ENCODE measurements at regions not wholly inside any gene's neighbourhood (a gene's known extent, or its start where the extent isn't known, plus 50 kb on each side); places are given as distances from the start of the nearest gene placed in this dataset.

DNA sequence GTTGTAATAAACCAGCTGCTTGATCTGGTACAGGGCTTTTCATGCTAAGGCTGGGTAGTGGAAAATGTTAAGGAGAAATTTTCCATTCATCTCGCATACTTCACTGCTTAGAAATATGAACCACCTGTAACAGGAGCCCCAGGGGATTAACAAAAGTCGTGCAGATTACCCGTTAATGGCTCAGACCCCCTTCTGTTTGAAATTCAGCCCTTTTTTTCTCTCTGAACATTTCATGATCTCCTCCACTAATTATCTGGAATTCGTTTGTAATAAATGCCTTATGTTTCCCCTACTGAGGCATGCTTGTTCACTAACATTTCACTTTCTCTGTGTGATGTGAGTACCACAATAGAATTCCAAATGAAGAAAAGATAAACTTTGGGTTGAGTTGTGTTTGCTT lies 336.4 kb upstream of the HSF2 start:
- DNase-seq (ENCODE audit: low read depth, low spot score) = no peak
- in situ Hi-C loops (cut with HindIII; ENCODE audit: low pct_unique_long_range_greater_than_20kb, low sequenced_read_pairs) = no loop called here

DNA sequence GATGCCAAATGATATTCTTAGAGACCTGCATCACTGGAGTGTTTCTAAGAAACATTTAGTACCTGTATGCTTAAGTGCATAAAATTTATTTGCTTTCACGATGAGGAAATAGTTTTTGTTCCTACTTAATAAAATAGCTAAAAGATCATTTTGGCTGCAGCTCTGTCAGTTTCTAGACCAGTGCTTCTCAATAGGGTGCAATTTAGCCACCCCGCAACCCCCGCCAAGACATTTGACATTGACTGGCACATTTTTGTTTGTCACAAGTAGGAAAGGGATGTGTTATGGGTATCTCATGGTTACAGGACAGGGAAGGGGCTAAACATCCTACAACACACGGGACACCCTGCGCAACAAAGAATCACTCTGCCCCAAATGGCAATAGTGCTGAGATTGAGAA lies 335.7 kb upstream of the HSF2 start:
- in situ Hi-C loops (cut with HindIII; ENCODE audit: low pct_unique_long_range_greater_than_20kb, low sequenced_read_pairs) = no loop called here
- DNase-seq (ENCODE audit: low read depth, low spot score) = no peak

GRCh38 chr6:122066200-122066599 lies 333.3 kb upstream of the HSF2 start:
- DNase-seq (ENCODE audit: low read depth, low spot score) = no peak
- in situ Hi-C loops (cut with HindIII; ENCODE audit: low pct_unique_long_range_greater_than_20kb, low sequenced_read_pairs) = no loop called here

DNA sequence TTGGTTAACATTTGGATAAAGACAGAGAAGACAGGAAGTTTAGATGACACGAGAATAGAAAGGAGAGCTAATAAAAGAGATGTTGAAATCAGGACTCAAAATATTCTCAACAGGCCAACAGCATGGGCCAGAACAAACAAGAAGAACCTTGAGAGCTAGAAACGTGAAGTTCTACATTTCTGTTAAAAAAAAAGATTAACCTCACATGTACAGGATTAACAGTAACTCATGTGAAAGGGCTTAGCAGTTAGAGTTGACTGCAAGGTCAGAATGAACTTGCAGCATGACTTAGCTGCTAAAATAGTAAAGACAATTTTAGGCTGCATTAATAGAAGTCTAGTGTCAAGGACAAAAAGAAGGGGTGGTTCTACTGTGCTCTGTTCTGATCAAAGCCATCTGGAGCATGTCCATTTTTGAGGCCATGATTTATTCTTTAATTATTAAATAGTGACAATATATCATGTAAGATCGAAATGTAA lies 331.1 kb upstream of the HSF2 start:
- no peak for DNase-seq (ENCODE audit: low read depth, low spot score)
- in situ Hi-C loops (cut with HindIII; ENCODE audit: low pct_unique_long_range_greater_than_20kb, low sequenced_read_pairs) = no loop called here

DNA sequence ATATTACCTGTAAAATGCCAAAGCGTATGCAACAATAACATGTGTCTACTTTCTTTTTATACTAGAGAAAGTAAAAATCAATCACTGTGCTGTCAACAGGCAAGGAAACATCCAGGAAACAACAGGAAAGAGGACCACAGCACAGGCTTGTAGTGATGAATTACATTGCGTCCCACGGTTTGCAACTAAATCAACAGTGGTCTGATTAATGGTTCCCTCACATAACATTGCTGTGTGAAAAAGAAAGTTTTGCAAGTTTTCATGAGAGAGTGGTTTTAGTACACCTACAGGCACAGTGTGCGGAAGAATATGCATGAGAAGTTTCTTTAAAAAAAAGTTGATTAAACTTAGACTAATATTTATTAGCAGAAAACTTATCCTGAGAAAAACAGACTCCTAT lies 329.5 kb upstream of the HSF2 start:
- DNase-seq (ENCODE audit: low read depth, low spot score) = no peak
- in situ Hi-C loops (cut with HindIII; ENCODE audit: low pct_unique_long_range_greater_than_20kb, low sequenced_read_pairs) = no loop called here

- in situ Hi-C loops (cut with HindIII; ENCODE audit: low pct_unique_long_range_greater_than_20kb, low sequenced_read_pairs) = no loop called here
- DNase-seq (ENCODE audit: low read depth, low spot score) = no peak
Observed at GRCh38 chr6:122072014-122072647, 327.3 kb upstream of the HSF2 start.

DNA sequence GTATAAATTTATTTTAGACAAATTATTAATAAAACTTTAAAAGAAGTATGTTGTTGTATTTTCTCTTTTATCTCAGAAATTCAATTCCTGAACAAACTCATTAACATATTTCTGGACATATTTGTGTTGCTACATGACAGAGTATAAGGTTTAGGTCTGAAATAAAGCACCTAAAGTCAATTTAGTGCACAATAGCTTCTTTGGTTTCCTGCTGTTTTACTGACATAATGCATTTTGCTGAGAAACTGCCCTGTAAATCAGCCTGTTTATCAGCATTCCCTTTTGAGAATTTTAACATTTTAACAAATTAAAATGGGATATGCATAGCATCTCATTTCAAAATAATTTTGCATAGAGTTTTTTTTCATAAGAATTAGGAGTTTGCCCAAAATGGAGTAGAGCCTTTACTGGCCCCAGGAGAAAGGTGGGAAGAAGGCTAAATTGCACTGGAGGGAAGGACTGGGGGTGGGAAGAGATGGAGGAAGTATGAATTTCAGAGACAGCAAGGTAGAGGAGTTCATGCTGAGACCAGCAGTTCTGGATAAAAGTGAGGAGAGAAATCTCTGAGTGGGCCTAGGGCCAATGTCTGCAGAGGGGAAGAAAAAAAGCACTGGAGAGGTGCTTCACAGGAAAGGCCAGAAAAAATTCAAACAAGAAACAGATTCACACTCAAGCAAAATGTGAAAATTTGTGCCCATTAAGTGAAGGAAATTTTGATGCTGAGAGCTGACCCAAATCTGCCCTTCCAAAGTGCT lies 324.2 kb upstream of the HSF2 start:
- in situ Hi-C loops (cut with HindIII; ENCODE audit: low pct_unique_long_range_greater_than_20kb, low sequenced_read_pairs) = no loop called here
- no peak for DNase-seq (ENCODE audit: low read depth, low spot score)

DNA sequence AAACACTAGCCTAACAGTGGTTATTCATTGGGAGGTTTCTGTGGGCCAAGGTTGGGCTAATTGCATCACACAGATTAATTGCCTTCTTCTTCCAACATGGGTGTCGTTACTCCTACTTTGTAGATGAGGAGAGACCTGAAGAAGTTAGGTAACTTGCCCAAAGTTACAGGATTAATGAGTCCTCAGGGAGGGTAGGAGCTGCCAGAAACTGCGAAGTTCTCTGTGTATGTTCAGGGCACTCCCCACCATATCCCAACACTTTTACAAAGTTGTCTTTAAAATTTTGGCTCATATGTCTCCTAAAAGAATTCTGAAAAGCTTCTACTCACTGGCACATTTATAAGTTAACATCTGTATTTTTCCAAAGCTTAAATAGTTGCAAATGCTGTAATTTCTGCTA lies 323.5 kb upstream of the HSF2 start:
- in situ Hi-C loops (cut with HindIII; ENCODE audit: low pct_unique_long_range_greater_than_20kb, low sequenced_read_pairs) = no loop called here
- no peak for DNase-seq (ENCODE audit: low read depth, low spot score)

DNA sequence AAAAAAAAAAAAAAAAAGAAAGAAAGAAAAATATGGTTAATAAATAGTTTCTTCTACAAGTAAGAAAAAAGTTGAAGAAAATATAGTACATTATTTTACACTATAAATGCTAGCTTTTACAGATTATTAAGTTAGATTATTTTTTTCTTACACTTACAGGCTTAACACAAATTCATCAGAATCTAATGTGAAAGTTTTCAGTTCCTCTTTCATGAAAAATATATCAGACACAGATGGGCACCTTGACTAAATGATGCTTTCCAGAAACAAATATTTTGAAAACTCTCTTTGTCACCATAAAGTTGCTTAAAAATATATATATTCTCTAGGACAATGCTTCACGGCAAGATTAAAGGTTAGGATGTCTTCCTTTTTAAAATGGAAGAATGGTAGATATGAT lies 321.8 kb upstream of the HSF2 start:
- in situ Hi-C loops (cut with HindIII; ENCODE audit: low pct_unique_long_range_greater_than_20kb, low sequenced_read_pairs) = no loop called here
- DNase-seq (ENCODE audit: low read depth, low spot score) = no peak

- in situ Hi-C loops (cut with HindIII; ENCODE audit: low pct_unique_long_range_greater_than_20kb, low sequenced_read_pairs) = no loop called here
- DNase-seq (ENCODE audit: low read depth, low spot score) = no peak
Observed at GRCh38 chr6:122078481-122078880, 321.0 kb upstream of the HSF2 start.

DNA sequence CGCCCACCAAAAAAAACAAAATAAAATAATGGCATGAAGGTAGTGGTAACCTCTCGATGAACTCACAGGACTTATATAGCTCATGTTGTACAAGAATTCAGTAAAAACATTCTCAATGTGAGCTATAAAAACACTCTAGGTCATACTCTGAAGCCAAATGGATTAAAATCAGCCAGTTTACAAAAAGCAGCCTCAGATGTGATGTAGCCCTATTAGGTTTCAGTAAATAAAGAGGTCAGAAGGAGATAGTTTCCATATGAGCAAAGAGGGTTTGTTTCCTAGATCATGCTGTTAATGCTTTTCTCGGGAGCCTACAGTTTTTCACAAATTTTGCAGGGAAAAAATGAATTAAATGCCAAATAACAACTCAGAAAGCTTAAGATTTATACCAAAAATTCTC lies 319.5 kb upstream of the HSF2 start:
- DNase-seq (ENCODE audit: low read depth, low spot score) = no peak
- in situ Hi-C loops (cut with HindIII; ENCODE audit: low pct_unique_long_range_greater_than_20kb, low sequenced_read_pairs) = no loop called here

GRCh38 chr6:122081921-122082320 lies 317.5 kb upstream of the HSF2 start:
- DNase-seq (ENCODE audit: low read depth, low spot score) = peak; percentile 2
- in situ Hi-C loops (cut with HindIII; ENCODE audit: low pct_unique_long_range_greater_than_20kb, low sequenced_read_pairs) = no loop called here

- DNase-seq (ENCODE audit: low read depth, low spot score) = no peak
Observed at GRCh38 chr6:122082370-122082769, 317.1 kb upstream of the HSF2 start.

GRCh38 chr6:122092366-122092765 lies 307.1 kb upstream of the HSF2 start:
- in situ Hi-C loops (cut with HindIII; ENCODE audit: low pct_unique_long_range_greater_than_20kb, low sequenced_read_pairs) = no loop called here

More at GRCh38 chr6:122082370-122082769, 317.1 kb upstream of the HSF2 start:
- in situ Hi-C loops (cut with HindIII; ENCODE audit: low pct_unique_long_range_greater_than_20kb, low sequenced_read_pairs) = no loop called here

GRCh38 chr6:122098201-122098678 lies 301.2 kb upstream of the HSF2 start:
- DNase-seq (ENCODE audit: low read depth, low spot score) = no peak
- in situ Hi-C loops (cut with HindIII; ENCODE audit: low pct_unique_long_range_greater_than_20kb, low sequenced_read_pairs) = no loop called here

More at GRCh38 chr6:122092366-122092765, 307.1 kb upstream of the HSF2 start:
- DNase-seq (ENCODE audit: low read depth, low spot score) = no peak

DNA sequence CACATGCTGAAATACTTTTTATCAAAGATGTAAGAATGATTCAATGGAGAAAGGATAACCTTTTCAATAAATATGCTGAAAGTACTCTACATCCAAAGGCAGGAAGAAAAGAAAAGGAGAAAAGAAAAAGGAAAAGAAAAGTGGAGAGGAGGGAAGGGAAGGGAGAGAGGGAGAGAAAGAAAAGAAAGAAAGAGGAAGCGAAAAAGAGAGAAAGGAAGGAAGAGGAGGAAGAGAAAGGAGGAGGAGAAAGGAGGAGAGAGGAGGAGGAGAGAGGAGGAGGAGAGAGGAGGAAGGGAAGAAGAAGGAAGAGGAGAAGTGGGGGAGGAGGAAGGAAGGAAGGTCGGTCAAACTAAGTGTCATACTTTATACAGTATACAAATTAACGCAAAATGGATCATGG lies 297.4 kb upstream of the HSF2 start:
- in situ Hi-C loops (cut with HindIII; ENCODE audit: low pct_unique_long_range_greater_than_20kb, low sequenced_read_pairs) = no loop called here
- no peak for DNase-seq (ENCODE audit: low read depth, low spot score)

DNA sequence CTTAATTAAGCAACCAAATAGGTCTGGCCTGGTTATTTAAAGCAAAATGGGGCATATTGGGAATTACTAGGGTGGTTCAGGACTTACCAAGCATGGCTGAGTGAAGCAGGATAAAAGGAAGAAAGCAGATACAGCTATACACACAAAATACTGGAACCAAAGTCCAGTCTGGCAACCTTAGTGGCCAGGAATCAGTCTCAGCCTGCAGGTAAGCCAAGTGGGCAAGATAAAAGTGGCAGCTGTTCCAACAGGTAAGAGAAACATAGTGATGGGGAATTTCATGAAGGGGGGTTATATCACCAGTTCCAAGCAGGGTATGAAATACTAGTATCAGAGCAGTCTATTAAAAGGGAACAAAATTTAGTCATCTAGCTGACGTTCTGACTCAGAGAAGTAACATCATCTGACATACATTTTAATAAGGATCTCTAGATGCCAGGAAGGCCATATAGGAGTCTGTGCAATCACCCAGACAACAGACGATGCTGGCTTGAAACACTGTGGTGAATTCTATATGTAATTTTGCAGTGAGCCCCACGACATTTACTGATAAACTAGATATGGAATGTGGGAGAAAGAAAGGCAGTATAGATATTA lies 292.1 kb upstream of the HSF2 start:
- no peak for DNase-seq (ENCODE audit: low read depth, low spot score)
- in situ Hi-C loops (cut with HindIII; ENCODE audit: low pct_unique_long_range_greater_than_20kb, low sequenced_read_pairs) = no loop called here

DNA sequence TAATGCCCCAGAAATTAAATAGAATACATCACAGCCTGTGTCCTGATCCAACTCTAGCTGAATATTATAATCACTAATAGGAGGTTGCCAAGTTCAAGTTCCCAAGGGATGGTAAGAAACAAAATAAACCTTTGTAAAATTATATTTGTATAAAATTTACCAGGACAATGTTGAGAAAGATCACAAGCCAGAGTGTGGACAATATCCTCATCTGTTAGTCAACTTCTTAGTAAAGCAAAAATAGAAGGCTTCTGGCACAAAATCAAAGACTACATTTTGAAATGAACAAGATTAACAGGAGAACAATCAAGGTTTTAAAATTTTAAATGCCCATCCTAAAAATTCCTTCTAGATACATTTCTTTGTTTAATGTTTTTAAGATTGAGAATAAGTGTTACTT lies 290.4 kb upstream of the HSF2 start:
- no peak for DNase-seq (ENCODE audit: low read depth, low spot score)
- in situ Hi-C loops (cut with HindIII; ENCODE audit: low pct_unique_long_range_greater_than_20kb, low sequenced_read_pairs) = no loop called here

DNA sequence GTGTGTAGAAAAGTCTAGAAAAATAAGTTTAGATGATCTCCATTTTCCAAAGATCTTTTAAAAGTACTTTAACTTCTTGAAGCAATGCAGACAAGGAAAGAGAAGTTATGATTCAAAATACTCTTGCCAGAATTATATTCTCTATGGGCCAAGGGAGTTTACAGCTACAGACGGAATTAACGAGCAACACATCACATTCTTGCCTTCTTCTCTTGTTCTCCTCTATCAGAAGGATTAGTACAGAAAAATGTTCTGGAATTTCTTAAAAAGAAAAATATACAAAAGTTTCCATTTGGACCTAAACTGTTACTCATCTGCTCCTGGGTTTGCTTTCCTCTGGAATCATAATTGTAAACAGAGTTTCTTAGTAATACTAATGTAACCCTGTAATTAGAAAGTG lies 284.7 kb upstream of the HSF2 start:
- in situ Hi-C loops (cut with HindIII; ENCODE audit: low pct_unique_long_range_greater_than_20kb, low sequenced_read_pairs) = no loop called here

More for the DNA sequence above, 284.7 kb upstream of the HSF2 start:
- no peak for DNase-seq (ENCODE audit: low read depth, low spot score)
